AG04450 (cell line): ENCODE measurements at regions not wholly inside any gene's neighbourhood (a gene's known extent, or its start where the extent isn't known, plus 50 kb on each side); places are given as distances from the start of the nearest gene placed in this dataset.

ENCODE experiments used
- CTCF ChIA-PET: fragments of 300-600, 350-600 bp; formaldehyde crosslinking; extraction: SDS; loops from one replicate; lab custom pipeline; 2022; ENCODE audit warnings: antibody characterized with exemption, inconsistent platforms; lab: Charles Lee
- POLR2A ChIA-PET: fragments of 350-600 bp; formaldehyde crosslinking; extraction: SDS; loops from one replicate; lab custom pipeline; 2021; ENCODE audit warnings: antibody characterized with exemption, inconsistent platforms; lab: Yijun Ruan, JAX
- DNase-seq: peaks from one replicate; pipeline ENCODE4 v3.0.0-alpha.2; 2011; ENCODE audit warnings: low read depth, low spot score
- H3K27ac ChIP-seq: one replicate; pipeline ENCODE4 v1.5.1; 2012; ENCODE audit warnings: low read depth, low read length, control low read depth
- H3K27me3 ChIP-seq: one replicate; pipeline ENCODE4 v1.6.0; 2012; ENCODE audit warnings: low read length; ENCODE audit not compliant: control insufficient read depth, insufficient read depth
- H3K4me3 ChIP-seq: 2 replicates; pipeline ENCODE4 v1.5.1; 2011; ENCODE audit warnings: mild to moderate bottlenecking, low read depth, low read length, control low read depth
- H3K9me3 ChIP-seq: 2 replicates; pipeline ENCODE4 v1.5.1; 2012; ENCODE audit warnings: low read length; ENCODE audit not compliant: control insufficient read depth, insufficient read depth
- TF ChIP-seq, protein P1 (sequence below): IDR thresholded peaks from 2 replicates; pipeline ENCODE4 v1.5.1; 2011; ENCODE audit warnings: low read depth, low read length, control low read depth, inconsistent platforms

- H3K9me3 ChIP-seq = no peaks in the 10 kb centered on the region
- no peaks in the 10 kb centered on the region for H3K27me3 ChIP-seq
- H3K27ac ChIP-seq = no peak overlapping the region
- CTCF ChIA-PET = no interaction called here
- POLR2A ChIA-PET = no interaction called here
- no peak for DNase-seq
- H3K4me3 ChIP-seq = no peak overlapping the region
- TF ChIP-seq, protein P1, sequence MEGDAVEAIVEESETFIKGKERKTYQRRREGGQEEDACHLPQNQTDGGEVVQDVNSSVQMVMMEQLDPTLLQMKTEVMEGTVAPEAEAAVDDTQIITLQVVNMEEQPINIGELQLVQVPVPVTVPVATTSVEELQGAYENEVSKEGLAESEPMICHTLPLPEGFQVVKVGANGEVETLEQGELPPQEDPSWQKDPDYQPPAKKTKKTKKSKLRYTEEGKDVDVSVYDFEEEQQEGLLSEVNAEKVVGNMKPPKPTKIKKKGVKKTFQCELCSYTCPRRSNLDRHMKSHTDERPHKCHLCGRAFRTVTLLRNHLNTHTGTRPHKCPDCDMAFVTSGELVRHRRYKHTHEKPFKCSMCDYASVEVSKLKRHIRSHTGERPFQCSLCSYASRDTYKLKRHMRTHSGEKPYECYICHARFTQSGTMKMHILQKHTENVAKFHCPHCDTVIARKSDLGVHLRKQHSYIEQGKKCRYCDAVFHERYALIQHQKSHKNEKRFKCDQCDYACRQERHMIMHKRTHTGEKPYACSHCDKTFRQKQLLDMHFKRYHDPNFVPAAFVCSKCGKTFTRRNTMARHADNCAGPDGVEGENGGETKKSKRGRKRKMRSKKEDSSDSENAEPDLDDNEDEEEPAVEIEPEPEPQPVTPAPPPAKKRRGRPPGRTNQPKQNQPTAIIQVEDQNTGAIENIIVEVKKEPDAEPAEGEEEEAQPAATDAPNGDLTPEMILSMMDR = no peak
These were observed 162.8 kb upstream of the SLITRK3 start for GRCh38 chr3:165359005-165359404.

DNA sequence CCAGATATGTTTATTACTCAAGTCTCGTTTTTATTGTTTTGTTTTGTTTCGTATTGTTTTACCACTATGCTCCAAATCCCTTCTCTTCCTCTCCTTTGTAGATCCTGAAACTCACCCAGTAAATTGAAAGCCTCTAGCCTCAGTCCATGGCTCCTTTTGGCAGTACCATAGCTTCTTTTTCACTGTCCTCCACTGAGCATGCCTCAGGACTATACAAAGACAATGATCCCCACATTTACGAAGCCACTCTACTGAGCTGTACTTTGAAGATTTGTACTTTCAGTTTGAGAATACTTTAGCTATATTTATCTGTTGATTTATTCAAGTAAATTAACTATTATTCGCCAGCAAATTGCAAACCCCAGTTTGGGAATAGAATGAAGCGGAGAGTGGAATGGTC, 159.1 kb upstream of the SLITRK3 start:
- DNase-seq = no peak
- H3K27ac ChIP-seq = no peak overlapping the region
- H3K9me3 ChIP-seq = no peaks in the 10 kb centered on the region; the same call in 1 of the 2 replicates
- ChIA-PET POLR2A (no interaction called here), CTCF (no interaction called here)
- no peak overlapping the region for H3K4me3 ChIP-seq
- TF ChIP-seq, protein P1 = no peak
- H3K27me3 ChIP-seq = no peaks in the 10 kb centered on the region

- Histone ChIP-seq H3K27ac (no peak overlapping the region), H3K9me3 (no peaks in the 10 kb centered on the region; the same call in 1 of the 2 replicates), H3K4me3 (no peak overlapping the region), H3K27me3 (no peaks in the 10 kb centered on the region)
- ChIA-PET POLR2A (no interaction called here), CTCF (no interaction called here)
- TF ChIP-seq, protein P1 = no peak
- DNase-seq = no peak
These were observed 151.3 kb upstream of the SLITRK3 start for GRCh38 chr3:165347526-165347925.

DNA sequence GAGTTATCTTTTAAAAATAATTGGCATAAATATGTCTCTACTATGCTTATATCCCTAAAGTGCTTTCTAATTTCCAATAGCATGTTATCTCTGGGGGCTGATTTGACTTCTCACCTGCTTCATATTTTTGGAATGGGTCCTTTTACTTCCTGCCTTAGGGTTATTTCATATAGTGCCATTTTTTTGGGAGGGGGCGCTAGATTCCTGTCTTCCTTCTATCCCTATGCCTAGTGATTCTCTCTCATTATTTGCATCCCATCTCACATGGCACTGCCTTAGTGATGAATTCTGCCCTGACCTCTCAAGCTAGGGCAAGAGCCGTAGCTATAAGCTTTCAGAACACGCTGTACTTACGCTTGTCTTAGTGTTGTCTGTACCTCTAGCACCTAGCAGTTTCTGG, 150.3 kb upstream of the SLITRK3 start:
- POLR2A ChIA-PET = no interaction called here
- DNase-seq = no peak

DNA sequence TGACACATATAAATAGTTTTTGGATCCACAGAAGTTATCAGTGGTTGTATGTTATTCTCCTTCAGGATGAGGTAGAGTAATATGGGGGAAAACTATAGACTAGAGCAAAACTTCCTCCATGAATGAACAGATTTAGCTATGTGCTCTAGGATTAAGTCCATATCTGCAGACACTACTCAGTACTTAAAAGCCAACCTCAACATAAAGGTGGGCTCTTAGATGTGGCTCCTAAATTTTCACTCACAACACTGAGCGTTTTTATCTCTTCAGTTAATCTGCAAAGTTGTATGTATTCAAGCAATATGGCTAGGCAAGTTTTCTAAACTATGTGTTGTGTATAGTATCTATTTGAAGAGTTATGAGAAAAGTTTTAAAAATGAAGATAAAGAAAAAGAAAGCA, 147.0 kb upstream of the SLITRK3 start:
- H3K4me3 ChIP-seq = no peak overlapping the region
- CTCF ChIA-PET = no interaction called here
- H3K9me3 ChIP-seq = no peaks in the 10 kb centered on the region
- no peaks in the 10 kb centered on the region for H3K27me3 ChIP-seq
- no peak for DNase-seq
- no peak overlapping the region for H3K27ac ChIP-seq
- TF ChIP-seq, protein P1 = no peak
- POLR2A ChIA-PET = no interaction called here

More for the DNA sequence above, 150.3 kb upstream of the SLITRK3 start:
- TF ChIP-seq, protein P1 = no peak
- H3K27me3 ChIP-seq = no peaks in the 10 kb centered on the region
- no peak overlapping the region for H3K4me3 ChIP-seq
- H3K9me3 ChIP-seq = no peaks in the 10 kb centered on the region; the same call in 1 of the 2 replicates
- no peak overlapping the region for H3K27ac ChIP-seq
- CTCF ChIA-PET = no interaction called here
